22Rv1 (cell line): ENCODE measurements at regions not wholly inside any gene's neighbourhood (a gene's known extent, or its start where the extent isn't known, plus 50 kb on each side); places are given as distances from the start of the nearest gene placed in this dataset.

Experiments
- ZFX ChIP-seq: fragments of 450-650 bp; IDR thresholded peaks from 2 replicates; pipeline ENCODE4 v1.6.1; 2017; ENCODE audit warnings: antibody characterized with exemption, borderline replicate concordance
- TF ChIP-seq, protein P1 (sequence below): fragments of 450-650 bp; IDR thresholded peaks from 2 replicates; pipeline ENCODE4 v1.5.1; 2017; ENCODE audit warnings: mild to moderate bottlenecking

- TF ChIP-seq, protein P1, sequence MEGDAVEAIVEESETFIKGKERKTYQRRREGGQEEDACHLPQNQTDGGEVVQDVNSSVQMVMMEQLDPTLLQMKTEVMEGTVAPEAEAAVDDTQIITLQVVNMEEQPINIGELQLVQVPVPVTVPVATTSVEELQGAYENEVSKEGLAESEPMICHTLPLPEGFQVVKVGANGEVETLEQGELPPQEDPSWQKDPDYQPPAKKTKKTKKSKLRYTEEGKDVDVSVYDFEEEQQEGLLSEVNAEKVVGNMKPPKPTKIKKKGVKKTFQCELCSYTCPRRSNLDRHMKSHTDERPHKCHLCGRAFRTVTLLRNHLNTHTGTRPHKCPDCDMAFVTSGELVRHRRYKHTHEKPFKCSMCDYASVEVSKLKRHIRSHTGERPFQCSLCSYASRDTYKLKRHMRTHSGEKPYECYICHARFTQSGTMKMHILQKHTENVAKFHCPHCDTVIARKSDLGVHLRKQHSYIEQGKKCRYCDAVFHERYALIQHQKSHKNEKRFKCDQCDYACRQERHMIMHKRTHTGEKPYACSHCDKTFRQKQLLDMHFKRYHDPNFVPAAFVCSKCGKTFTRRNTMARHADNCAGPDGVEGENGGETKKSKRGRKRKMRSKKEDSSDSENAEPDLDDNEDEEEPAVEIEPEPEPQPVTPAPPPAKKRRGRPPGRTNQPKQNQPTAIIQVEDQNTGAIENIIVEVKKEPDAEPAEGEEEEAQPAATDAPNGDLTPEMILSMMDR = no peak
- no peak for TF ChIP-seq ZFX
These were observed 255.0 kb downstream of the ICOS start for GRCh38 chr2:204191574-204191973.
